ENCODE measurements at regions not wholly inside any gene's neighbourhood (a gene's known extent, or its start where the extent isn't known, plus 50 kb on each side); places are given as distances from the start of the nearest gene placed in this dataset.

GRCh38 chr18:47644896-47645295, 285.6 kb downstream of the SMAD2 start:
- TF ChIP-seq CTCF (conservative IDR thresholded peaks at IDR 0.05; ENCODE audit: low read depth in 2 of 2): no peak
- TF ChIP-seq POLR2AphosphoS5 (IDR thresholded peaks at IDR 0.05; ENCODE audit: low read depth): no peak
- TF ChIP-seq EZH2phosphoT487 (IDR thresholded peaks at IDR 0.05; ENCODE audit: unreplicated experiment): no peak
- no peak for TF ChIP-seq JUNB (IDR thresholded peaks at IDR 0.05; ENCODE audit: unreplicated experiment)
- no peak for TF ChIP-seq EZH2 (IDR thresholded peaks at IDR 0.05; ENCODE audit: low read depth, unreplicated experiment)
